Common myeloid progenitor, CD34-positive (primary cell): ENCODE measurements at regions not wholly inside any gene's neighbourhood (a gene's known extent, or its start where the extent isn't known, plus 50 kb on each side); places are given as distances from the start of the nearest gene placed in this dataset.

Source experiments
- CTCF ChIA-PET: fragments of 350-600 bp; sonication (Branson Sonifier 250); formaldehyde crosslinking; loops from one replicate; lab custom pipeline; 2021; ENCODE audit warnings: antibody characterized with exemption; lab: Charles Lee
- POLR2A ChIA-PET: fragments of 350-600 bp; sonication (Branson Sonifier 250); formaldehyde crosslinking; loops from one replicate; lab custom pipeline; 2021; ENCODE audit warnings: antibody characterized with exemption; lab: Charles Lee
- DNase-seq, 3 donors: peaks; one replicate each; pipeline versions ENCODE4 v3.0.0 to v3.0.0-alpha.2; 2013
- H3K27ac ChIP-seq, 2 experiments: 1 replicate in 1 of 2; 2 replicates in 1 of 2; pipeline ENCODE4 v1.7.0; 2013; ENCODE audit warnings: inconsistent platforms in 2 of 2, low read length in 2 of 2, mild to moderate bottlenecking in 2 of 2, low read depth in 1 of 2, moderate library complexity in 1 of 2; ENCODE audit not compliant: severe bottlenecking in 2 of 2, insufficient read depth in 1 of 2, poor library complexity in 1 of 2
- H3K27me3 ChIP-seq, 5 experiments: replicated peaks in 2 of 5; 1 replicate in 3 of 5; 2 replicates in 2 of 5; pipeline versions ENCODE4 v1.6.1 to v1.7.0; 2013; ENCODE audit warnings: low read length in 4 of 5, mild to moderate bottlenecking in 2 of 5, moderate library complexity in 2 of 5, inconsistent platforms in 1 of 5; ENCODE audit not compliant: insufficient read depth in 5 of 5, control insufficient read depth in 4 of 5
- H3K36me3 ChIP-seq, 4 experiments: 1 replicate in 2 of 4; 2 replicates in 2 of 4; pipeline versions ENCODE4 v1.6.1 to v1.7.0; 2013; ENCODE audit warnings: low read length in 3 of 4, control low read depth in 1 of 4, mild to moderate bottlenecking in 1 of 4; ENCODE audit not compliant: control insufficient read depth in 4 of 4, insufficient read depth in 4 of 4
- H3K4me1 ChIP-seq, 4 experiments: 1 replicate in 3 of 4; 2 replicates in 1 of 4; pipeline versions ENCODE4 v1.6.1 to v1.7.1; 2013; ENCODE audit warnings: low read length in 3 of 4, mild to moderate bottlenecking in 3 of 4, control low read depth in 1 of 4, inconsistent platforms in 1 of 4, moderate library complexity in 1 of 4; ENCODE audit not compliant: control insufficient read depth in 4 of 4, insufficient read depth in 4 of 4; ENCODE audit errors: control extremely low read depth in 1 of 4
- H3K4me3 ChIP-seq, 7 experiments: 1 replicate in 4 of 7; 2 replicates in 3 of 7; pipeline versions ENCODE4 v1.5.1 to v1.7.0; 2013; ENCODE audit warnings: mild to moderate bottlenecking in 7 of 7, low read length in 6 of 7, moderate library complexity in 6 of 7, inconsistent platforms in 2 of 7, low read depth in 2 of 7, control low read depth in 1 of 7; ENCODE audit not compliant: insufficient read depth in 4 of 7, control insufficient read depth in 1 of 7; ENCODE audit errors: extremely low read depth in 1 of 7
- H3K9me3 ChIP-seq, 5 experiments: 1 replicate in 4 of 5; 2 replicates in 1 of 5; pipeline versions ENCODE4 v1.6.1 to v1.7.1; 2013; ENCODE audit warnings: low read length in 4 of 5, mild to moderate bottlenecking in 2 of 5, inconsistent platforms in 1 of 5, low read depth in 1 of 5, moderate library complexity in 1 of 5; ENCODE audit not compliant: control insufficient read depth in 4 of 5, insufficient read depth in 2 of 5; ENCODE audit errors: control extremely low read depth in 1 of 5
- WGBS: methylation state at CpG from one replicate; pipeline ENCODE4 v1.1.5; 2013; ENCODE audit not compliant: insufficient coverage; 5-methylcytosine and 5-hydroxymethylcytosine counted together

- POLR2A ChIA-PET: no interaction called here
- Histone ChIP-seq H3K9me3 (peaks cover 0 to 3% (median 0%) of the 10 kb centered on the region in 5 experiments), H3K36me3 (no peaks in the 10 kb centered on the region), H3K27ac (no peak overlapping the region), H3K4me3 (no peak overlapping the region), H3K4me1 (no peaks in the 10 kb centered on the region), H3K27me3 (no peaks in the 10 kb centered on the region)
- no CpG with 5 or more reads among the region's 3 CpGs for WGBS
- DNase-seq: no peak
- CTCF ChIA-PET: no interaction called here
Measured at GRCh38 chr1:168939110-168939946, 167.2 kb upstream of the ATP1B1 start.

- ChIA-PET CTCF (no interaction called here), POLR2A (no interaction called here)
- no peaks in the 10 kb centered on the region for H3K27me3 ChIP-seq
- H3K27ac ChIP-seq: no peak overlapping the region
- no peaks in the 10 kb centered on the region for H3K36me3 ChIP-seq
- H3K4me3 ChIP-seq: no peak overlapping the region
- no peak for DNase-seq
- no peaks in the 10 kb centered on the region for H3K4me1 ChIP-seq
- peaks cover 0 to 3% (median 0%) of the 10 kb centered on the region in 5 experiments for H3K9me3 ChIP-seq
Measured at GRCh38 chr1:168939947-168940223, 166.6 kb upstream of the ATP1B1 start.

- H3K4me3 ChIP-seq: no peak overlapping the region
- ChIA-PET POLR2A (no interaction called here), CTCF (interaction anchor here (1.0 kb wide), 1 partner anchor 9 kb away, joined by 3 read pairs; no protein-coding TSS in a partner anchor)
- no peaks in the 10 kb centered on the region for H3K36me3 ChIP-seq
- no peaks in the 10 kb centered on the region for H3K27me3 ChIP-seq
- H3K9me3 ChIP-seq: no peaks in the 10 kb centered on the region
- H3K4me1 ChIP-seq: no peaks in the 10 kb centered on the region
- DNase-seq: no peak
- no peak overlapping the region for H3K27ac ChIP-seq
Measured at GRCh38 chr1:168941640-168942039, 164.8 kb upstream of the ATP1B1 start.

GRCh38 chr1:168942165-168942564, 164.3 kb upstream of the ATP1B1 start:
- 100% methylated on average over 1 of the region's 2 CpGs for WGBS
- Histone ChIP-seq H3K27ac (no peak overlapping the region), H3K27me3 (no peaks in the 10 kb centered on the region), H3K4me1 (no peaks in the 10 kb centered on the region), H3K4me3 (no peak overlapping the region), H3K36me3 (no peaks in the 10 kb centered on the region), H3K9me3 (no peaks in the 10 kb centered on the region)
- ChIA-PET POLR2A (no interaction called here), CTCF (no interaction called here)
- no peak for DNase-seq

GRCh38 chr1:168945870-168946269, 160.6 kb upstream of the ATP1B1 start:
- no peaks in the 10 kb centered on the region for H3K9me3 ChIP-seq
- 46% methylated on average over 3 of the region's 3 CpGs for WGBS
- H3K4me3 ChIP-seq: no peak overlapping the region
- H3K27me3 ChIP-seq: no peaks in the 10 kb centered on the region
- ChIA-PET CTCF (no interaction called here), POLR2A (no interaction called here)
- no peak overlapping the region for H3K27ac ChIP-seq
- H3K36me3 ChIP-seq: no peaks in the 10 kb centered on the region
- DNase-seq: no peak
- H3K4me1 ChIP-seq: no peaks in the 10 kb centered on the region

GRCh38 chr1:168947041-168947440, 159.4 kb upstream of the ATP1B1 start:
- 100% methylated on average over 1 of the region's 2 CpGs for WGBS
- H3K4me1 ChIP-seq: no peaks in the 10 kb centered on the region
- no peaks in the 10 kb centered on the region for H3K9me3 ChIP-seq
- POLR2A ChIA-PET: no interaction called here
- H3K27ac ChIP-seq: no peak overlapping the region
- DNase-seq: no peak
- no peaks in the 10 kb centered on the region for H3K27me3 ChIP-seq
- CTCF ChIA-PET: no interaction called here
- no peak overlapping the region for H3K4me3 ChIP-seq
- H3K36me3 ChIP-seq: no peaks in the 10 kb centered on the region

GRCh38 chr1:168949672-168950071, 156.8 kb upstream of the ATP1B1 start:
- Histone ChIP-seq H3K27me3 (no peaks in the 10 kb centered on the region), H3K9me3 (no peaks in the 10 kb centered on the region), H3K36me3 (no peaks in the 10 kb centered on the region), H3K27ac (no peak overlapping the region), H3K4me1 (no peaks in the 10 kb centered on the region), H3K4me3 (no peak overlapping the region)
- POLR2A ChIA-PET: no interaction called here
- DNase-seq: no peak
- CTCF ChIA-PET: interaction anchor here (1.0 kb wide), 1 partner anchor 8 kb away, joined by 3 read pairs; no protein-coding TSS in a partner anchor
